ENCODE measurements at regions not wholly inside any gene's neighbourhood (a gene's known extent, or its start where the extent isn't known, plus 50 kb on each side); places are given as distances from the start of the nearest gene placed in this dataset.

GRCh38 chr2:123659120-123659519, 366.0 kb upstream of the CNTNAP5 start:
- no peak for TF ChIP-seq CTCF (IDR thresholded peaks at IDR 0.05)
- TF ChIP-seq POLR2A (IDR thresholded peaks at IDR 0.05): no peak

All from esophagus squamous epithelium (tissue), 4 donors.